ENCODE measurements at regions not wholly inside any gene's neighbourhood (a gene's known extent, or its start where the extent isn't known, plus 50 kb on each side); places are given as distances from the start of the nearest gene placed in this dataset.

DNA sequence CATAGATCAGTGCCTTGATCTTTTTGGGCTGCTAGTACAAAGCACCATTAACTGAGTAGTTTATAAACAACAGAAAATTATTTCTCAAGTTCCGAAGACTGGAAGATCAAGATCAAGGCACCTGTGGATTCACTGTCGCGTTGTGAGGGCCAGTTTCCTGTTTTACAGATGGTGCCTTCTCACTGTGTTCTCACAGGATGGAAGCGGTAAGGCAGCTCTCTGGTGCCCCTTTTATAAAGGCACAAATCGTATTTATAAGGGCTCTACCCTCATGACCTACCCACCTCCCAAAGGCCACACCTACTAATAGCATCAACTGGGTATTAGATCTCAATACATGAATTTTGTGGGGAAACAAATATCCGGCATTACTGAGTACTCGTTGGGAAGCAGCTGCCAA is 729.5 kb upstream of the SLC39A10 start:
- H3K27ac ChIP-seq (ENCODE audit: low read length) = no peak overlapping the region
- H3K4me1 ChIP-seq (ENCODE audit: low read length) = no peaks in the 10 kb centered on the region
- H3K9me3 ChIP-seq (replicated peaks; ENCODE audit: insufficient read depth, low read length) = no peaks in the 10 kb centered on the region
- no peak overlapping the region for H2AFZ ChIP-seq (ENCODE audit: low read length)
- H3K9me2 ChIP-seq (replicated peaks; ENCODE audit: insufficient read depth, low read length) = no peaks in the 10 kb centered on the region
- no peaks in the 10 kb centered on the region for H4K20me1 ChIP-seq (ENCODE audit: insufficient read depth, low read length)
- H3K27me3 ChIP-seq (replicated peaks; ENCODE audit: insufficient read depth, low read length) = no peaks in the 10 kb centered on the region
- H3K79me2 ChIP-seq (ENCODE audit: low read length) = no peaks in the 10 kb centered on the region
- DNase-seq = no peak
- H3K4me2 ChIP-seq (ENCODE audit: low read depth, low read length) = no peak overlapping the region
- H3F3A ChIP-seq (ENCODE audit: insufficient read depth, low read length) = no peaks in the 10 kb centered on the region
- TF ChIP-seq, protein P1, sequence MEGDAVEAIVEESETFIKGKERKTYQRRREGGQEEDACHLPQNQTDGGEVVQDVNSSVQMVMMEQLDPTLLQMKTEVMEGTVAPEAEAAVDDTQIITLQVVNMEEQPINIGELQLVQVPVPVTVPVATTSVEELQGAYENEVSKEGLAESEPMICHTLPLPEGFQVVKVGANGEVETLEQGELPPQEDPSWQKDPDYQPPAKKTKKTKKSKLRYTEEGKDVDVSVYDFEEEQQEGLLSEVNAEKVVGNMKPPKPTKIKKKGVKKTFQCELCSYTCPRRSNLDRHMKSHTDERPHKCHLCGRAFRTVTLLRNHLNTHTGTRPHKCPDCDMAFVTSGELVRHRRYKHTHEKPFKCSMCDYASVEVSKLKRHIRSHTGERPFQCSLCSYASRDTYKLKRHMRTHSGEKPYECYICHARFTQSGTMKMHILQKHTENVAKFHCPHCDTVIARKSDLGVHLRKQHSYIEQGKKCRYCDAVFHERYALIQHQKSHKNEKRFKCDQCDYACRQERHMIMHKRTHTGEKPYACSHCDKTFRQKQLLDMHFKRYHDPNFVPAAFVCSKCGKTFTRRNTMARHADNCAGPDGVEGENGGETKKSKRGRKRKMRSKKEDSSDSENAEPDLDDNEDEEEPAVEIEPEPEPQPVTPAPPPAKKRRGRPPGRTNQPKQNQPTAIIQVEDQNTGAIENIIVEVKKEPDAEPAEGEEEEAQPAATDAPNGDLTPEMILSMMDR (IDR thresholded peaks at IDR 0.05; ENCODE audit: low read length) = no peak
- no peak for TF ChIP-seq EZH2phosphoT487 (IDR thresholded peaks at IDR 0.05; ENCODE audit: low read length)
- no peak for TF ChIP-seq EZH2 (optimal IDR thresholded peaks at IDR 0.05; ENCODE audit: low read depth, low read length)
- no peak overlapping the region for H3K4me3 ChIP-seq (ENCODE audit: low read length)
- no peaks in the 10 kb centered on the region for H3K36me3 ChIP-seq (replicated peaks; ENCODE audit: insufficient read depth, low read length)
- no peak overlapping the region for H3K9ac ChIP-seq (ENCODE audit: low read length)

DNA sequence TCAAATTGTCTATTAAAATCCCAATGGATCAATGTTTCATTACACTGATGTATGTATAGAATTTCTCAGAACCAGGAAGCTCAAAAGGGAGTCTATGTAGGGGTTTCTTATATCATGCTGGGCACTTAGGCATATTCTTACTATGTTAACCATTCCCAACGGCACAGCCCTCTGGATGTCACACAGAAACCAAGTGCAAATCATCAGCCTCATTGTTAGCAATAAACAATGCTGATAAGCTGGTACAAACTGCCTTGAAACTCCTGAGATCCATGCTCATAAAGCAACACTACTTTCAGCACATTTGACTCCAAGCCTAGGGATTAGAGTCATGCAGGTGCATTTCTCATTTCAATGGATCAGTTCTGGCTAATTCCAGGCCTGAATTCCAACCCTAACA is 730.2 kb upstream of the SLC39A10 start:
- no peak overlapping the region for H3K4me2 ChIP-seq (ENCODE audit: low read depth, low read length)
- H3K9me2 ChIP-seq (replicated peaks; ENCODE audit: insufficient read depth, low read length) = no peaks in the 10 kb centered on the region
- DNase-seq = no peak
- no peaks in the 10 kb centered on the region for H3K4me1 ChIP-seq (ENCODE audit: low read length)
- no peaks in the 10 kb centered on the region for H4K20me1 ChIP-seq (ENCODE audit: insufficient read depth, low read length)
- H3F3A ChIP-seq (ENCODE audit: insufficient read depth, low read length) = no peaks in the 10 kb centered on the region
- no peak overlapping the region for H3K27ac ChIP-seq (ENCODE audit: low read length)
- no peaks in the 10 kb centered on the region for H3K79me2 ChIP-seq (ENCODE audit: low read length)
- H3K9me3 ChIP-seq (replicated peaks; ENCODE audit: insufficient read depth, low read length) = no peaks in the 10 kb centered on the region
- H3K36me3 ChIP-seq (replicated peaks; ENCODE audit: insufficient read depth, low read length) = no peaks in the 10 kb centered on the region
- no peaks in the 10 kb centered on the region for H3K27me3 ChIP-seq (replicated peaks; ENCODE audit: insufficient read depth, low read length)
- no peak overlapping the region for H2AFZ ChIP-seq (ENCODE audit: low read length)
- no peak overlapping the region for H3K9ac ChIP-seq (ENCODE audit: low read length)
- no peak overlapping the region for H3K4me3 ChIP-seq (ENCODE audit: low read length)
- no peak for TF ChIP-seq EZH2phosphoT487 (IDR thresholded peaks at IDR 0.05; ENCODE audit: low read length)
- TF ChIP-seq, protein P1 (IDR thresholded peaks at IDR 0.05; ENCODE audit: low read length) = no peak
- TF ChIP-seq EZH2 (optimal IDR thresholded peaks at IDR 0.05; ENCODE audit: low read depth, low read length) = no peak

DNA sequence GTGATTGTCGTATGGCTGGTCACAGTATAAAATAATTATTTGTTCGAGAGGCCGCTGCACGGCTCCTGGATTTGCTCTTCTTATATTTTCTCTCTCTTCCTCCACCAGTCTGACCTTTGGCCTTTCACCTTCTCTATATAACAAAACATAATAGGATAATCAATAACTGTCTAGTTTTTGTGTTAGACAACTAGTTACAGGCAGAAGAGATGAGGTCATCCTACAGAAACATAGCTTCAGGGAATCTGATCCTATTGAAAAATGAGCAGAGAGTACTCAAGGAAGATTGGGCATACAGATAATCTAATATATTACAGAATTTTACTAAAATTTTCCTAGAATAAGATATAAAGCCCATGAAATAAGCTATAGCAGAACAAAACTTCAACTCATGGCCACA is 731.3 kb upstream of the SLC39A10 start:
- no peak overlapping the region for H3K27ac ChIP-seq (ENCODE audit: low read length)
- no peak for TF ChIP-seq EZH2 (optimal IDR thresholded peaks at IDR 0.05; ENCODE audit: low read depth, low read length)
- no peak for TF ChIP-seq EZH2phosphoT487 (IDR thresholded peaks at IDR 0.05; ENCODE audit: low read length)
- TF ChIP-seq, protein P1 (IDR thresholded peaks at IDR 0.05; ENCODE audit: low read length) = no peak
- no peaks in the 10 kb centered on the region for H4K20me1 ChIP-seq (ENCODE audit: insufficient read depth, low read length)
- H3K4me3 ChIP-seq (ENCODE audit: low read length) = no peak overlapping the region
- H3K9ac ChIP-seq (ENCODE audit: low read length) = no peak overlapping the region
- no peak overlapping the region for H2AFZ ChIP-seq (ENCODE audit: low read length)
- DNase-seq = no peak
- H3K4me2 ChIP-seq (ENCODE audit: low read depth, low read length) = no peak overlapping the region
- no peaks in the 10 kb centered on the region for H3K9me2 ChIP-seq (replicated peaks; ENCODE audit: insufficient read depth, low read length)
- no peaks in the 10 kb centered on the region for H3K4me1 ChIP-seq (ENCODE audit: low read length)
- H3K27me3 ChIP-seq (replicated peaks; ENCODE audit: insufficient read depth, low read length) = no peaks in the 10 kb centered on the region
- H3K79me2 ChIP-seq (ENCODE audit: low read length) = no peaks in the 10 kb centered on the region
- no peaks in the 10 kb centered on the region for H3K9me3 ChIP-seq (replicated peaks; ENCODE audit: insufficient read depth, low read length)
- no peaks in the 10 kb centered on the region for H3K36me3 ChIP-seq (replicated peaks; ENCODE audit: insufficient read depth, low read length)
- no peaks in the 10 kb centered on the region for H3F3A ChIP-seq (ENCODE audit: insufficient read depth, low read length)
